Caco-2 (cell line): ENCODE measurements at regions not wholly inside any gene's neighbourhood (a gene's known extent, or its start where the extent isn't known, plus 50 kb on each side); places are given as distances from the start of the nearest gene placed in this dataset.

Experiments used
- BruUV-seq: library from RNA; stranded (reverse); fragments of 400-500 nt; replicated peaks from 2 replicates; lab custom pipeline; 2021; lab: Mats Ljungman, UMichigan
- CTCF ChIA-PET: fragments of 300-600 bp; sonication (Branson Sonifier 250); formaldehyde crosslinking; loops from one replicate; lab custom pipeline; 2022; ENCODE audit warnings: antibody characterized with exemption; lab: Charles Lee
- POLR2A ChIA-PET: fragments of 300-600 bp; sonication (Branson Sonifier 250); formaldehyde crosslinking; loops from one replicate; lab custom pipeline; 2022; ENCODE audit warnings: antibody characterized with exemption; lab: Charles Lee
- DNase-seq, 2 experiments: peaks; one replicate each; pipeline versions ENCODE4 v3.0.0 to v3.0.0-alpha.2; 2020 to 2022
- H3K27me3 ChIP-seq: replicated peaks from 2 replicates; pipeline ENCODE4 v1.6.0; 2011; ENCODE audit warnings: low read length; ENCODE audit not compliant: control insufficient read depth, insufficient read depth
- H3K36me3 ChIP-seq: 2 replicates; pipeline ENCODE4 v1.5.1; 2011; ENCODE audit warnings: low read length; ENCODE audit not compliant: control insufficient read depth, insufficient read depth
- H3K4me1 ChIP-seq: fragments of 250-450 bp; sonication (Bioruptor Pico); 2 replicates; pipeline ENCODE4 v1.5.1; 2020; ENCODE audit warnings: mild to moderate bottlenecking
- H3K4me3 ChIP-seq: 2 replicates; pipeline ENCODE4 v1.5.1; 2011; ENCODE audit warnings: low read depth, mild to moderate bottlenecking, control low read depth, low read length
- H3K9me3 ChIP-seq: fragments of 250-450 bp; sonication (Bioruptor Pico); 2 replicates; pipeline ENCODE4 v1.5.1; 2020; ENCODE audit warnings: mild to moderate bottlenecking, moderate library complexity
- H3K27ac Mint-ChIP-seq: one replicate; pipeline ENCODE4 v1.8.0; 2022; ENCODE audit warnings: mixed read lengths; ENCODE audit not compliant: unreplicated experiment
- H3K27me3 Mint-ChIP-seq: one replicate; pipeline ENCODE4 v1.8.0; 2022; ENCODE audit warnings: mixed read lengths; ENCODE audit not compliant: insufficient read depth, unreplicated experiment
- H3K36me3 Mint-ChIP-seq: one replicate; pipeline ENCODE4 v1.8.0; 2022; ENCODE audit warnings: mild to moderate bottlenecking, mixed read lengths; ENCODE audit not compliant: insufficient read depth, unreplicated experiment
- H3K4me1 Mint-ChIP-seq: one replicate; pipeline ENCODE4 v1.8.0; 2022; ENCODE audit warnings: low read depth, mixed read lengths; ENCODE audit not compliant: unreplicated experiment
- H3K4me3 Mint-ChIP-seq: one replicate; pipeline ENCODE4 v1.8.0; 2022; ENCODE audit warnings: mild to moderate bottlenecking, moderate library complexity, mixed read lengths; ENCODE audit not compliant: unreplicated experiment
- H3K9me3 Mint-ChIP-seq: one replicate; pipeline ENCODE4 v1.8.0; 2022; ENCODE audit warnings: mixed read lengths; ENCODE audit not compliant: unreplicated experiment
- CTCF ChIP-seq, 2 experiments: fragments of 200-600 bp in 1 of 2; IDR thresholded peaks; 1 replicate in 1 of 2; 2 replicates in 1 of 2; pipeline versions ENCODE4 v1.5.1 to v1.8.0; 2011 to 2022; ENCODE audit warnings: antibody characterized with exemption in 1 of 2, control low read depth in 1 of 2, inconsistent platforms in 1 of 2, low read depth in 1 of 2, low read length in 1 of 2, mild to moderate bottlenecking in 1 of 2, moderate library complexity in 1 of 2; ENCODE audit not compliant: insufficient read depth in 1 of 2, severe bottlenecking in 1 of 2, unreplicated experiment in 1 of 2
- intact Hi-C: fragments of 100-400 bp; cut with micrococcal nuclease; formaldehyde crosslinking; loops from one replicate; pipeline ENCODE4 v1.10.0; 2022; ENCODE audit not compliant: unreplicated experiment

DNA sequence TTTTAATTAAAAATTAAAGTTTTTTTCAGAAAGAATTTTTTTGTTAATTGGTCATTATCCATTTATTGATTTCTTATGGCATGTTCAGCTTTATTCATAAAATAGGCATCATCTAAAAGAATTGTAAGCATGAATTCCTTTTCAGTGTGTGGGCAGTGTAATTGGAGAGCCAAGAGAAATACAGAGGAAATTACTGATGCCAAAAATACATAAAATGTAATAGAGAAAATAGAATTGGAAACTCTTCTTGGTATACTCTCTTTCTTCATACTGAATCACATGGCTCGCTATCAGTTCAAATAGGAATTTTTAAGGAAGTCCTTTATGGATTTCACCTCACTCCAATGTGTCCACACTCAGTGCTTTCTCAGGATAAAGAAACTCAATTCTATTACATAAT lies 663.6 kb upstream of the NRXN1 start:
- H3K36me3 Mint-ChIP-seq, result no peaks in the 10 kb centered on the region
- no peak for TF ChIP-seq CTCF (IDR thresholded peaks at IDR 0.05; ENCODE audit: insufficient read depth in 1 of 2, low read depth in 1 of 2, low read length in 1 of 2, severe bottlenecking in 1 of 2, unreplicated experiment in 1 of 2)
- H3K9me3 ChIP-seq, result no peaks in the 10 kb centered on the region
- intact Hi-C loops, result no loop called here
- DNase-seq, result no peak
- no peaks in the 10 kb centered on the region for H3K27me3 ChIP-seq
- no peaks in the 10 kb centered on the region for H3K9me3 Mint-ChIP-seq
- H3K27ac Mint-ChIP-seq, result no peak overlapping the region
- H3K27me3 Mint-ChIP-seq, result no peaks in the 10 kb centered on the region
- H3K4me1 ChIP-seq, result peaks cover 6% of the 10 kb centered on the region; the same call in 1 of the 2 replicates
- H3K36me3 ChIP-seq, result no peaks in the 10 kb centered on the region
- peaks cover 8% of the 10 kb centered on the region for H3K4me1 Mint-ChIP-seq
- ChIA-PET CTCF (no interaction called here), POLR2A (no interaction called here)
- BruUV-seq, result no TSS peak
- no peak overlapping the region for H3K4me3 ChIP-seq
- H3K4me3 Mint-ChIP-seq, result no peak overlapping the region

GRCh38 chr2:51693640-51694039 lies 661.7 kb upstream of the NRXN1 start:
- TF ChIP-seq CTCF (IDR thresholded peaks at IDR 0.05; ENCODE audit: insufficient read depth in 1 of 2, low read depth in 1 of 2, low read length in 1 of 2, severe bottlenecking in 1 of 2, unreplicated experiment in 1 of 2), result no peak
- Mint-ChIP-seq H3K36me3 (no peaks in the 10 kb centered on the region), H3K27me3 (no peaks in the 10 kb centered on the region), H3K4me3 (no peak overlapping the region), H3K9me3 (no peaks in the 10 kb centered on the region), H3K4me1 (peaks cover 8% of the 10 kb centered on the region), H3K27ac (no peak overlapping the region)
- intact Hi-C loops, result no loop called here
- ChIA-PET POLR2A (no interaction called here), CTCF (interaction anchor here (0.6 kb wide), 1 partner anchor 1027 kb away, joined by 3 read pairs; no protein-coding TSS in a partner anchor)
- no peak for DNase-seq
- Histone ChIP-seq H3K9me3 (no peaks in the 10 kb centered on the region), H3K4me3 (no peak overlapping the region), H3K36me3 (no peaks in the 10 kb centered on the region), H3K27me3 (no peaks in the 10 kb centered on the region), H3K4me1 (peaks cover 6% of the 10 kb centered on the region; the same call in 1 of the 2 replicates)
- no TSS peak for BruUV-seq

DNA sequence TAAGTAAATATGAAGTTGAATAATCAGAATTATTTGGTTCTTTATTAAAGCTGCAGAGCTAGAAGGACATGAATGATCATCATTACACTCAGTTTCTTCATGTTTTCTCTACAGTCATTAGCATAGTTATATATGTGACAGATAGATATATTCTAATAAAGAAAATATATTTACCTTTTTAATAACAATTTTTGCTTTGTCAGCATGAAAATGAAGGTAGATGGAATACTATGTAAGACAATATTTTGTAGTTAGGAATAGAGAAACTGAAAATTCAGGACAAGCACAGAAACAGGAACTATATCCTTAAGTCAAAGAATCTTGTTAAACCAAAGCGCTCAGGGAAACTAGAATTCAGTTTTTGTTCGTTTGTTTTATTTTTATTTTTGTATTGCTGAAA lies 649.9 kb upstream of the NRXN1 start:
- ChIA-PET CTCF (no interaction called here), POLR2A (no interaction called here)
- Histone ChIP-seq H3K4me1 (no peaks in the 10 kb centered on the region), H3K36me3 (no peaks in the 10 kb centered on the region), H3K9me3 (peaks cover 4% of the 10 kb centered on the region; the same call in 1 of the 2 replicates), H3K27me3 (no peaks in the 10 kb centered on the region), H3K4me3 (no peak overlapping the region)
- H3K4me1 Mint-ChIP-seq, result no peaks in the 10 kb centered on the region
- peaks cover 4% of the 10 kb centered on the region for H3K9me3 Mint-ChIP-seq
- no peaks in the 10 kb centered on the region for H3K27me3 Mint-ChIP-seq
- intact Hi-C loops, result no loop called here
- DNase-seq, result no peak
- H3K36me3 Mint-ChIP-seq, result no peaks in the 10 kb centered on the region
- no peak overlapping the region for H3K27ac Mint-ChIP-seq
- TF ChIP-seq CTCF (IDR thresholded peaks at IDR 0.05; ENCODE audit: insufficient read depth in 1 of 2, low read depth in 1 of 2, low read length in 1 of 2, severe bottlenecking in 1 of 2, unreplicated experiment in 1 of 2), result no peak
- no TSS peak for BruUV-seq
- H3K4me3 Mint-ChIP-seq, result no peak overlapping the region
